ENCODE measurements at regions not wholly inside any gene's neighbourhood (a gene's known extent, or its start where the extent isn't known, plus 50 kb on each side); places are given as distances from the start of the nearest gene placed in this dataset.

- TF ChIP-seq ZNF462 (CRISPR knock-in tag; IDR thresholded peaks at IDR 0.05) (no peak), ZNF114 (CRISPR knock-in tag; IDR thresholded peaks at IDR 0.05) (no peak), NANOG (IDR thresholded peaks at IDR 0.05; ENCODE audit: borderline replicate concordance) (no peak), JUNB (IDR thresholded peaks at IDR 0.05; ENCODE audit: unreplicated experiment) (no peak), CTCF (conservative IDR thresholded peaks at IDR 0.05; ENCODE audit: low read depth in 2 of 2) (no peak)
Measured at GRCh38 chr1:18548643-18549042, 67.9 kb downstream of the KLHDC7A start (continued).

- no peak for ATAC-seq
- no peak overlapping the region for H3K27ac Mint-ChIP-seq
- TF ChIP-seq CREB1 (CRISPR knock-in tag; IDR thresholded peaks at IDR 0.05; ENCODE audit: low read depth) = no peak
- no peak for TF ChIP-seq ETS1 (IDR thresholded peaks at IDR 0.05)
- no peak for TF ChIP-seq STAT1 (IDR thresholded peaks at IDR 0.05; ENCODE audit: unreplicated experiment)
- TF ChIP-seq EZH2 (IDR thresholded peaks at IDR 0.05; ENCODE audit: low read depth, unreplicated experiment) = no peak
- TF ChIP-seq ZNF114 (CRISPR knock-in tag; IDR thresholded peaks at IDR 0.05) = no peak
Measured at GRCh38 chr1:18549106-18549505, 68.4 kb downstream of the KLHDC7A start.

More at GRCh38 chr1:18549106-18549505, 68.4 kb downstream of the KLHDC7A start:
- Mint-ChIP-seq H3K4me1 (peaks cover 10% of the 10 kb centered on the region), H3K36me3 (ENCODE audit: low read depth) (no peaks in the 10 kb centered on the region), H3K4me3 (no peak overlapping the region), H3K27me3 (ENCODE audit: insufficient read depth, low read depth, poor library complexity) (peaks cover 15% of the 10 kb centered on the region), H3K9me3 (no peaks in the 10 kb centered on the region)
- Histone ChIP-seq H3K27me3 (ENCODE audit: insufficient read depth) (no peaks in the 10 kb centered on the region), H3K4me3 (no peak overlapping the region), H3K79me2 (replicated peaks; ENCODE audit: insufficient read depth) (no peaks in the 10 kb centered on the region), H3F3A (replicated peaks; ENCODE audit: low read depth) (no peaks in the 10 kb centered on the region), H3K9me2 (ENCODE audit: insufficient read depth) (no peaks in the 10 kb centered on the region), H3K27ac (ENCODE audit: low read depth) (no peak overlapping the region), H4K20me1 (replicated peaks; ENCODE audit: insufficient read depth) (no peaks in the 10 kb centered on the region), H2AFZ (no peak overlapping the region), H3K4me2 (no peak overlapping the region), H3K36me3 (ENCODE audit: insufficient read depth) (no peaks in the 10 kb centered on the region), H3K4me1 (ENCODE audit: insufficient read depth) (no peaks in the 10 kb centered on the region)
- no peak for DNase-seq (ENCODE audit: low spot score)
